GM23248 (cell line): ENCODE measurements at regions not wholly inside any gene's neighbourhood (a gene's known extent, or its start where the extent isn't known, plus 50 kb on each side); places are given as distances from the start of the nearest gene placed in this dataset.

Source experiments
- DNase-seq: peaks from one replicate; pipeline ENCODE4 v3.0.0-alpha.2; 2015
- H2AFZ ChIP-seq: fragments of 200-600 bp; sonication (generic); 2 replicates; pipeline ENCODE4 v1.6.1; 2016; ENCODE audit warnings: antibody characterized with exemption
- H3F3A ChIP-seq: fragments of 200-600 bp; sonication (generic); 2 replicates; pipeline ENCODE4 v1.6.1; 2016; ENCODE audit warnings: mild to moderate bottlenecking, antibody characterized with exemption, mixed run types; ENCODE audit not compliant: insufficient read depth
- H3K27ac ChIP-seq: fragments of 200-600 bp; sonication (generic); 2 replicates; pipeline ENCODE4 v1.5.1; 2016; ENCODE audit warnings: mild to moderate bottlenecking
- H3K27me3 ChIP-seq: fragments of 200-600 bp; sonication (generic); replicated peaks from 2 replicates; pipeline ENCODE4 v1.6.1; 2016; ENCODE audit warnings: mild to moderate bottlenecking; ENCODE audit not compliant: insufficient read depth
- H3K36me3 ChIP-seq: fragments of 200-600 bp; sonication (generic); 2 replicates; pipeline ENCODE4 v1.6.1; 2016; ENCODE audit warnings: low read depth, mild to moderate bottlenecking
- H3K4me1 ChIP-seq: fragments of 200-600 bp; sonication (generic); 2 replicates; pipeline ENCODE4 v1.6.1; 2016; ENCODE audit warnings: mild to moderate bottlenecking; ENCODE audit not compliant: insufficient read depth
- H3K4me2 ChIP-seq: fragments of 200-600 bp; sonication (generic); one replicate; pipeline ENCODE4 v1.6.1; 2016; ENCODE audit warnings: mild to moderate bottlenecking; ENCODE audit not compliant: unreplicated experiment
- H3K4me3 ChIP-seq: fragments of 200-600 bp; sonication (generic); 2 replicates; pipeline ENCODE4 v1.5.1; 2016; ENCODE audit warnings: mild to moderate bottlenecking
- H3K79me2 ChIP-seq: fragments of 200-600 bp; sonication (generic); 2 replicates; pipeline ENCODE4 v1.6.1; 2016; ENCODE audit warnings: mild to moderate bottlenecking; ENCODE audit not compliant: insufficient read depth
- H3K9ac ChIP-seq: fragments of 200-600 bp; sonication (generic); 2 replicates; pipeline ENCODE4 v1.6.1; 2016; ENCODE audit warnings: mild to moderate bottlenecking
- H3K9me2 ChIP-seq: fragments of 200-600 bp; sonication (generic); 2 replicates; pipeline ENCODE4 v1.6.1; 2016; ENCODE audit warnings: mixed run types, mild to moderate bottlenecking, moderate library complexity; ENCODE audit not compliant: insufficient read depth
- H3K9me3 ChIP-seq: fragments of 200-600 bp; sonication (generic); one replicate; pipeline ENCODE4 v1.6.1; 2017; ENCODE audit warnings: low read depth
- H4K20me1 ChIP-seq: fragments of 200-600 bp; sonication (generic); 2 replicates; pipeline ENCODE4 v1.6.0; 2016; ENCODE audit not compliant: insufficient read depth
- EZH2 ChIP-seq: fragments of 200-600 bp; sonication (generic); IDR thresholded peaks from 2 replicates; pipeline ENCODE4 v1.6.1; 2018; ENCODE audit warnings: antibody characterized with exemption, mild to moderate bottlenecking; ENCODE audit not compliant: insufficient read depth, poor library complexity, severe bottlenecking
- EZH2phosphoT487 ChIP-seq: fragments of 200-600 bp; sonication (generic); IDR thresholded peaks from 2 replicates; pipeline ENCODE4 v1.6.1; 2018; ENCODE audit warnings: antibody characterized with exemption, moderate library complexity, mild to moderate bottlenecking, low read depth; ENCODE audit not compliant: insufficient read depth
- WGBS, 2 experiments: methylation state at CpG; one replicate each; pipeline ENCODE4 v1.1.6; 2015 to 2017; ENCODE audit warnings: low lambda C conversion rate in 2 of 2, low coverage in 1 of 2; ENCODE audit errors: missing lambda C conversion rate in 2 of 2; 5-methylcytosine and 5-hydroxymethylcytosine counted together
- in situ Hi-C: fragments of 300-500 bp; cut with MboI; formaldehyde crosslinking; loops from 2 replicates; pipeline ENCODE4 v1.15.0; 2020

GRCh38 chr5:74300808-74301389 lies 339.6 kb downstream of the ENC1 start:
- in situ Hi-C loops: no loop called here
- WGBS, 2 experiments: 87 to 89% methylated on average over 6 of the region's 6 CpGs
- Histone ChIP-seq H3K9me3 (no peaks in the 10 kb centered on the region), H2AFZ (no peak overlapping the region), H3F3A (no peaks in the 10 kb centered on the region), H4K20me1 (no peaks in the 10 kb centered on the region), H3K27me3 (no peaks in the 10 kb centered on the region), H3K9ac (no peak overlapping the region), H3K79me2 (no peaks in the 10 kb centered on the region), H3K4me2 (no peak overlapping the region), H3K36me3 (no peaks in the 10 kb centered on the region), H3K4me1 (no peaks in the 10 kb centered on the region), H3K9me2 (no peaks in the 10 kb centered on the region), H3K4me3 (no peak overlapping the region), H3K27ac (no peak overlapping the region)
- DNase-seq: no peak
- TF ChIP-seq EZH2: no peak
- TF ChIP-seq EZH2phosphoT487: no peak

GRCh38 chr5:74299833-74300232 lies 340.7 kb downstream of the ENC1 start:
- H3K79me2 ChIP-seq: no peaks in the 10 kb centered on the region
- H4K20me1 ChIP-seq: no peaks in the 10 kb centered on the region
- in situ Hi-C loops: no loop called here
- H3F3A ChIP-seq: no peaks in the 10 kb centered on the region
- H3K27ac ChIP-seq: no peak overlapping the region
- H3K27me3 ChIP-seq: no peaks in the 10 kb centered on the region
- no peaks in the 10 kb centered on the region for H3K9me2 ChIP-seq
- no peak overlapping the region for H2AFZ ChIP-seq
- H3K36me3 ChIP-seq: no peaks in the 10 kb centered on the region
- H3K4me3 ChIP-seq: no peak overlapping the region
- no peaks in the 10 kb centered on the region for H3K4me1 ChIP-seq
- H3K9ac ChIP-seq: no peak overlapping the region
- 82 to 85% methylated on average over 2 of the region's 2 CpGs for WGBS, 2 experiments
- TF ChIP-seq EZH2phosphoT487 (no peak), EZH2 (no peak)
- DNase-seq: no peak
- no peaks in the 10 kb centered on the region for H3K9me3 ChIP-seq
- H3K4me2 ChIP-seq: no peak overlapping the region

- Histone ChIP-seq H3K4me1 (no peaks in the 10 kb centered on the region), H3K79me2 (no peaks in the 10 kb centered on the region), H3K27me3 (no peaks in the 10 kb centered on the region), H3F3A (no peaks in the 10 kb centered on the region), H2AFZ (no peak overlapping the region), H3K9me3 (no peaks in the 10 kb centered on the region), H4K20me1 (no peaks in the 10 kb centered on the region), H3K36me3 (no peaks in the 10 kb centered on the region), H3K4me2 (no peak overlapping the region), H3K27ac (no peak overlapping the region), H3K9ac (no peak overlapping the region), H3K9me2 (no peaks in the 10 kb centered on the region), H3K4me3 (no peak overlapping the region)
- 65% methylated on average over 9 of the region's 9 CpGs for WGBS, 2 experiments
- TF ChIP-seq EZH2: no peak
- DNase-seq: no peak
- in situ Hi-C loops: no loop called here
Measured at GRCh38 chr5:74296685-74297408, 343.7 kb downstream of the ENC1 start.

GRCh38 chr5:74295676-74296075 lies 344.9 kb downstream of the ENC1 start:
- DNase-seq: no peak
- no peak overlapping the region for H3K4me3 ChIP-seq
- TF ChIP-seq EZH2: no peak
- no peak for TF ChIP-seq EZH2phosphoT487
- no peaks in the 10 kb centered on the region for H4K20me1 ChIP-seq
- no peaks in the 10 kb centered on the region for H3K9me3 ChIP-seq
- no peak overlapping the region for H3K4me2 ChIP-seq
- no peak overlapping the region for H2AFZ ChIP-seq
- no peaks in the 10 kb centered on the region for H3K27me3 ChIP-seq
- no peaks in the 10 kb centered on the region for H3F3A ChIP-seq
- no peaks in the 10 kb centered on the region for H3K36me3 ChIP-seq
- H3K9me2 ChIP-seq: no peaks in the 10 kb centered on the region
- H3K4me1 ChIP-seq: no peaks in the 10 kb centered on the region
- H3K27ac ChIP-seq: no peak overlapping the region
- in situ Hi-C loops: no loop called here
- 90 to 97% methylated on average over 2 of the region's 2 CpGs for WGBS, 2 experiments
- no peaks in the 10 kb centered on the region for H3K79me2 ChIP-seq
- H3K9ac ChIP-seq: no peak overlapping the region
